Activated CD4-positive, alpha-beta memory T cell treated with anti-CD3 and anti-CD28 coated beads, Interleukin-2, amount 10 ng/mL, durations not matched to agents 7 days and 5 days (primary cell): ENCODE measurements at regions not wholly inside any gene's neighbourhood (a gene's known extent, or its start where the extent isn't known, plus 50 kb on each side); places are given as distances from the start of the nearest gene placed in this dataset.

Experiments used
- CTCF ChIA-PET: fragments of 350-600 bp; sonication (Branson Sonifier 250); formaldehyde crosslinking; loops from one replicate; lab custom pipeline; 2021; ENCODE audit warnings: antibody characterized with exemption, inconsistent platforms; lab: Charles Lee
- POLR2A ChIA-PET: fragments of 350-600 bp; sonication (Branson Sonifier 250); formaldehyde crosslinking; loops from one replicate; lab custom pipeline; 2021; ENCODE audit warnings: antibody characterized with exemption; lab: Charles Lee
- DNase-seq: peaks from one replicate; pipeline ENCODE4 v3.0.0-alpha.2; 2020
- H3K27ac Mint-ChIP-seq: one replicate; pipeline ENCODE4 v1.8.0; 2021; ENCODE audit warnings: mild to moderate bottlenecking, mixed read lengths
- H3K27me3 Mint-ChIP-seq: one replicate; pipeline ENCODE4 v1.8.0; 2021; ENCODE audit warnings: mixed read lengths
- H3K36me3 Mint-ChIP-seq: one replicate; pipeline ENCODE4 v1.8.0; 2021; ENCODE audit warnings: low read depth, mixed read lengths
- H3K4me1 Mint-ChIP-seq: one replicate; pipeline ENCODE4 v1.8.0; 2021; ENCODE audit warnings: mixed read lengths
- H3K4me3 Mint-ChIP-seq: one replicate; pipeline ENCODE4 v1.8.0; 2021; ENCODE audit warnings: mild to moderate bottlenecking, mixed read lengths
- H3K9me3 Mint-ChIP-seq: one replicate; pipeline ENCODE4 v1.8.0; 2021; ENCODE audit warnings: mixed read lengths

GRCh38 chr20:52921340-52921739, 50.8 kb upstream of the TSHZ2 start:
- ChIA-PET CTCF (no interaction called here), POLR2A (no interaction called here)
- Mint-ChIP-seq H3K9me3 (no peaks in the 10 kb centered on the region), H3K4me1 (no peaks in the 10 kb centered on the region), H3K27me3 (peaks cover 2% of the 10 kb centered on the region), H3K36me3 (no peaks in the 10 kb centered on the region), H3K27ac (no peak overlapping the region), H3K4me3 (no peak overlapping the region)
- no peak for DNase-seq

GRCh38 chr20:52918311-52918710, 53.8 kb upstream of the TSHZ2 start:
- no peak overlapping the region for H3K27ac Mint-ChIP-seq
- CTCF ChIA-PET: interaction anchor here (1.1 kb wide), 1 partner anchor 63 kb away, joined by 3 read pairs; no protein-coding TSS in a partner anchor
- H3K36me3 Mint-ChIP-seq: no peaks in the 10 kb centered on the region
- POLR2A ChIA-PET: no interaction called here
- H3K4me3 Mint-ChIP-seq: no peak overlapping the region
- no peaks in the 10 kb centered on the region for H3K4me1 Mint-ChIP-seq
- H3K27me3 Mint-ChIP-seq: peaks cover under 1% of the 10 kb centered on the region
- peaks cover 8% of the 10 kb centered on the region for H3K9me3 Mint-ChIP-seq
- DNase-seq: no peak

- H3K36me3 Mint-ChIP-seq: no peaks in the 10 kb centered on the region
- DNase-seq: no peak
- ChIA-PET CTCF (no interaction called here), POLR2A (no interaction called here)
- no peaks in the 10 kb centered on the region for H3K4me1 Mint-ChIP-seq
- no peak overlapping the region for H3K27ac Mint-ChIP-seq
- no peaks in the 10 kb centered on the region for H3K27me3 Mint-ChIP-seq
- no peak overlapping the region for H3K4me3 Mint-ChIP-seq
- H3K9me3 Mint-ChIP-seq: peaks cover 8% of the 10 kb centered on the region
Observed at GRCh38 chr20:52915564-52915963, 56.6 kb upstream of the TSHZ2 start.

GRCh38 chr20:52914870-52915269, 57.3 kb upstream of the TSHZ2 start:
- H3K4me3 Mint-ChIP-seq: no peak overlapping the region
- ChIA-PET CTCF (no interaction called here), POLR2A (no interaction called here)
- peaks cover 8% of the 10 kb centered on the region for H3K9me3 Mint-ChIP-seq
- H3K36me3 Mint-ChIP-seq: no peaks in the 10 kb centered on the region
- no peaks in the 10 kb centered on the region for H3K4me1 Mint-ChIP-seq
- DNase-seq: no peak
- H3K27ac Mint-ChIP-seq: no peak overlapping the region
- no peaks in the 10 kb centered on the region for H3K27me3 Mint-ChIP-seq

- ChIA-PET POLR2A (no interaction called here), CTCF (no interaction called here)
- no peaks in the 10 kb centered on the region for H3K27me3 Mint-ChIP-seq
- no peak overlapping the region for H3K27ac Mint-ChIP-seq
- H3K36me3 Mint-ChIP-seq: no peaks in the 10 kb centered on the region
- no peak for DNase-seq
- no peaks in the 10 kb centered on the region for H3K4me1 Mint-ChIP-seq
- peaks cover 8% of the 10 kb centered on the region for H3K9me3 Mint-ChIP-seq
- no peak overlapping the region for H3K4me3 Mint-ChIP-seq
Observed at GRCh38 chr20:52913650-52914387, 58.3 kb upstream of the TSHZ2 start.

GRCh38 chr20:52905241-52905994, 66.7 kb upstream of the TSHZ2 start:
- ChIA-PET CTCF (no interaction called here), POLR2A (no interaction called here)
- no peak for DNase-seq
- H3K9me3 Mint-ChIP-seq: no peaks in the 10 kb centered on the region
- no peaks in the 10 kb centered on the region for H3K27me3 Mint-ChIP-seq
- no peaks in the 10 kb centered on the region for H3K36me3 Mint-ChIP-seq
- H3K27ac Mint-ChIP-seq: no peak overlapping the region
- H3K4me3 Mint-ChIP-seq: no peak overlapping the region
- no peaks in the 10 kb centered on the region for H3K4me1 Mint-ChIP-seq

- POLR2A ChIA-PET: no interaction called here
- CTCF ChIA-PET: no interaction called here
- no peak for DNase-seq
- no peak overlapping the region for H3K27ac Mint-ChIP-seq
- H3K9me3 Mint-ChIP-seq: no peaks in the 10 kb centered on the region
- H3K27me3 Mint-ChIP-seq: no peaks in the 10 kb centered on the region
- no peak overlapping the region for H3K4me3 Mint-ChIP-seq
- H3K36me3 Mint-ChIP-seq: no peaks in the 10 kb centered on the region
- H3K4me1 Mint-ChIP-seq: no peaks in the 10 kb centered on the region
Observed at GRCh38 chr20:52904837-52905236, 67.3 kb upstream of the TSHZ2 start.

- H3K36me3 Mint-ChIP-seq: no peaks in the 10 kb centered on the region
- no peak overlapping the region for H3K4me3 Mint-ChIP-seq
- ChIA-PET CTCF (no interaction called here), POLR2A (no interaction called here)
- no peak overlapping the region for H3K27ac Mint-ChIP-seq
- peaks cover 2% of the 10 kb centered on the region for H3K9me3 Mint-ChIP-seq
- H3K27me3 Mint-ChIP-seq: peaks cover 2% of the 10 kb centered on the region
- H3K4me1 Mint-ChIP-seq: peaks cover 4% of the 10 kb centered on the region
- no peak for DNase-seq
Observed at GRCh38 chr20:52899041-52899608, 73.0 kb upstream of the TSHZ2 start.

GRCh38 chr20:52896348-52896747, 75.8 kb upstream of the TSHZ2 start:
- peaks cover 2% of the 10 kb centered on the region for H3K9me3 Mint-ChIP-seq
- no peaks in the 10 kb centered on the region for H3K36me3 Mint-ChIP-seq
- H3K4me1 Mint-ChIP-seq: peaks cover 4% of the 10 kb centered on the region
- POLR2A ChIA-PET: no interaction called here
- DNase-seq: no peak
- no peak overlapping the region for H3K4me3 Mint-ChIP-seq
- H3K27me3 Mint-ChIP-seq: peaks cover 2% of the 10 kb centered on the region
- H3K27ac Mint-ChIP-seq: no peak overlapping the region
- CTCF ChIA-PET: no interaction called here

- H3K27ac Mint-ChIP-seq: no peak overlapping the region
- CTCF ChIA-PET: no interaction called here
Observed at GRCh38 chr20:52895701-52896100, 76.5 kb upstream of the TSHZ2 start.

GRCh38 chr20:52895235-52895634, 76.9 kb upstream of the TSHZ2 start:
- peaks cover 2% of the 10 kb centered on the region for H3K9me3 Mint-ChIP-seq
- H3K36me3 Mint-ChIP-seq: no peaks in the 10 kb centered on the region
- no peak overlapping the region for H3K4me3 Mint-ChIP-seq
- ChIA-PET CTCF (no interaction called here), POLR2A (no interaction called here)
- peaks cover 2% of the 10 kb centered on the region for H3K27me3 Mint-ChIP-seq
- H3K4me1 Mint-ChIP-seq: peaks cover 4% of the 10 kb centered on the region
- no peak for DNase-seq
- no peak overlapping the region for H3K27ac Mint-ChIP-seq

More at GRCh38 chr20:52895701-52896100, 76.5 kb upstream of the TSHZ2 start:
- Mint-ChIP-seq H3K4me3 (no peak overlapping the region), H3K27me3 (peaks cover 2% of the 10 kb centered on the region), H3K9me3 (peaks cover 2% of the 10 kb centered on the region), H3K4me1 (peaks cover 4% of the 10 kb centered on the region), H3K36me3 (no peaks in the 10 kb centered on the region)
- POLR2A ChIA-PET: no interaction called here
- no peak for DNase-seq

GRCh38 chr20:52893498-52893897, 78.7 kb upstream of the TSHZ2 start:
- POLR2A ChIA-PET: no interaction called here

GRCh38 chr20:52892023-52892422, 80.1 kb upstream of the TSHZ2 start:
- ChIA-PET POLR2A (no interaction called here), CTCF (no interaction called here)
- H3K27me3 Mint-ChIP-seq: peaks cover 2% of the 10 kb centered on the region
- H3K36me3 Mint-ChIP-seq: no peaks in the 10 kb centered on the region
- no peak for DNase-seq
- no peak overlapping the region for H3K4me3 Mint-ChIP-seq
- H3K4me1 Mint-ChIP-seq: peaks cover 4% of the 10 kb centered on the region
- H3K9me3 Mint-ChIP-seq: peaks cover 2% of the 10 kb centered on the region
- H3K27ac Mint-ChIP-seq: no peak overlapping the region

More at GRCh38 chr20:52893498-52893897, 78.7 kb upstream of the TSHZ2 start:
- Mint-ChIP-seq H3K9me3 (peaks cover 2% of the 10 kb centered on the region), H3K36me3 (no peaks in the 10 kb centered on the region), H3K27me3 (peaks cover 2% of the 10 kb centered on the region), H3K4me3 (no peak overlapping the region), H3K27ac (no peak overlapping the region), H3K4me1 (peaks cover 4% of the 10 kb centered on the region)
- CTCF ChIA-PET: interaction anchor here (0.6 kb wide), 1 partner anchor 1774 kb away, joined by 3 read pairs; no protein-coding TSS in a partner anchor
- no peak for DNase-seq
